HL-60 (cell line): ENCODE measurements at regions not wholly inside any gene's neighbourhood (a gene's known extent, or its start where the extent isn't known, plus 50 kb on each side); places are given as distances from the start of the nearest gene placed in this dataset.

ENCODE experiments used
- CTCF ChIP-seq: IDR thresholded peaks from one replicate; pipeline ENCODE4 v1.5.1; 2011; ENCODE audit warnings: low read length, control low read depth, inconsistent platforms; ENCODE audit not compliant: insufficient read depth
- TF ChIP-seq, protein P1 (sequence below): IDR thresholded peaks from 2 replicates; pipeline ENCODE4 v1.6.1; 2012; ENCODE audit warnings: low read depth; ENCODE audit not compliant: insufficient replicate concordance

DNA sequence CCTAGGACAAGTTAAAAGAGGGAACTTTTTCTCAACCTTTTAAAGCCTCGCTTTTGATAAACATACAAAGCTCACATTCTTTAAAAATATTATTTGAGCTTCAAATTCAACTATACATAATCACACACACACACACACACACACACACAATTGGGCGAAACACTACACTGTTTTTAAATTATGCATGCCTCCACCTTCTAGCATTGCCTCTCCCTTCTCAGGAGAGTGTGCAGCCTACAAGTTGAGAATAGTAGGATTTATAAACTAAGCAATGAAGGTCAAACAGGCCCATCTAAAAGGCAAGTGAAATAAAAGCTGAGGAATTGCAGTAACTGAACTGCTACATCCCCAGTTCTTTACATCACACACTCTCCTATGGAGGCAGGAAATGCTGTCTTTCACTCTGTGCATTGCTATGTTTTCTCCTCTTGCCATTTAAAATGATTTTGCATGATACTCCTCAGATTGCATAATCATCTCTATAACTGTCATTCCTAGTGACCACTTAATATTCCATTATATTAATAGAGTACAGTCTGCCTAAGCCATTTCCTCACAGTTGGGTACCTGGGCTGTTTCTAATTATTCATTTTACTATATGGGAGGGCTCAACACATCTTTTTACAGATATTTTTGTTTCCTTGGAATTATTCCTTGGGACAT lies 92.5 kb upstream of the KCNE2 start:
- TF ChIP-seq CTCF: no peak
- TF ChIP-seq, protein P1, sequence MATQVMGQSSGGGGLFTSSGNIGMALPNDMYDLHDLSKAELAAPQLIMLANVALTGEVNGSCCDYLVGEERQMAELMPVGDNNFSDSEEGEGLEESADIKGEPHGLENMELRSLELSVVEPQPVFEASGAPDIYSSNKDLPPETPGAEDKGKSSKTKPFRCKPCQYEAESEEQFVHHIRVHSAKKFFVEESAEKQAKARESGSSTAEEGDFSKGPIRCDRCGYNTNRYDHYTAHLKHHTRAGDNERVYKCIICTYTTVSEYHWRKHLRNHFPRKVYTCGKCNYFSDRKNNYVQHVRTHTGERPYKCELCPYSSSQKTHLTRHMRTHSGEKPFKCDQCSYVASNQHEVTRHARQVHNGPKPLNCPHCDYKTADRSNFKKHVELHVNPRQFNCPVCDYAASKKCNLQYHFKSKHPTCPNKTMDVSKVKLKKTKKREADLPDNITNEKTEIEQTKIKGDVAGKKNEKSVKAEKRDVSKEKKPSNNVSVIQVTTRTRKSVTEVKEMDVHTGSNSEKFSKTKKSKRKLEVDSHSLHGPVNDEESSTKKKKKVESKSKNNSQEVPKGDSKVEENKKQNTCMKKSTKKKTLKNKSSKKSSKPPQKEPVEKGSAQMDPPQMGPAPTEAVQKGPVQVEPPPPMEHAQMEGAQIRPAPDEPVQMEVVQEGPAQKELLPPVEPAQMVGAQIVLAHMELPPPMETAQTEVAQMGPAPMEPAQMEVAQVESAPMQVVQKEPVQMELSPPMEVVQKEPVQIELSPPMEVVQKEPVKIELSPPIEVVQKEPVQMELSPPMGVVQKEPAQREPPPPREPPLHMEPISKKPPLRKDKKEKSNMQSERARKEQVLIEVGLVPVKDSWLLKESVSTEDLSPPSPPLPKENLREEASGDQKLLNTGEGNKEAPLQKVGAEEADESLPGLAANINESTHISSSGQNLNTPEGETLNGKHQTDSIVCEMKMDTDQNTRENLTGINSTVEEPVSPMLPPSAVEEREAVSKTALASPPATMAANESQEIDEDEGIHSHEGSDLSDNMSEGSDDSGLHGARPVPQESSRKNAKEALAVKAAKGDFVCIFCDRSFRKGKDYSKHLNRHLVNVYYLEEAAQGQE: no peak
